Head of caudate nucleus (tissue), 42 donors: ENCODE measurements at regions not wholly inside any gene's neighbourhood (a gene's known extent, or its start where the extent isn't known, plus 50 kb on each side); places are given as distances from the start of the nearest gene placed in this dataset.
A peak's percentile ranks its signal among the peaks of the same experiment; 100 is the strongest.

Source experiments
- DNase-seq, 42 donors: peaks; one replicate each; pipeline versions ENCODE4 v3.0.0 to v3.0.0-alpha.2; 2020 to 2021; ENCODE audit warnings: mixed read lengths in 7 of 42
- intact Hi-C: fragments of 100-400 bp; cut with DNase I; formaldehyde crosslinking; loops from one replicate; pipeline ENCODE4 v1.15.0; 2022

- peak in 1 of 42 donors; percentile 26 for DNase-seq
- intact Hi-C loops, result no loop called here
These were observed 2272.0 kb downstream of the PCDH9 start for GRCh38 chr13:64958106-64958505.

GRCh38 chr13:64938660-64939059, 2291.5 kb downstream of the PCDH9 start:
- intact Hi-C loops, result no loop called here
- no peak for DNase-seq

- no peak for DNase-seq
These were observed 2292.8 kb downstream of the PCDH9 start for GRCh38 chr13:64937302-64937701.

GRCh38 chr13:64936879-64937278, 2293.3 kb downstream of the PCDH9 start:
- intact Hi-C loops, result no loop called here
- DNase-seq, result no peak

More at GRCh38 chr13:64937302-64937701, 2292.8 kb downstream of the PCDH9 start:
- intact Hi-C loops, result no loop called here

GRCh38 chr13:64935441-64935840, 2294.7 kb downstream of the PCDH9 start:
- intact Hi-C loops, result no loop called here
- DNase-seq, result no peak

- DNase-seq, result no peak
- intact Hi-C loops, result no loop called here
These were observed 2295.4 kb downstream of the PCDH9 start for GRCh38 chr13:64934569-64935362.

- intact Hi-C loops, result no loop called here
- no peak for DNase-seq
These were observed 2299.5 kb downstream of the PCDH9 start for GRCh38 chr13:64930636-64931035.

- DNase-seq, result no peak
- intact Hi-C loops, result no loop called here
These were observed 2301.2 kb downstream of the PCDH9 start for GRCh38 chr13:64928696-64929499.

- no peak for DNase-seq
- intact Hi-C loops, result no loop called here
These were observed 2304.4 kb downstream of the PCDH9 start for GRCh38 chr13:64925727-64926126.

- no peak for DNase-seq
- intact Hi-C loops, result no loop called here
These were observed 2304.9 kb downstream of the PCDH9 start for GRCh38 chr13:64925284-64925683.

GRCh38 chr13:64924401-64924800, 2305.7 kb downstream of the PCDH9 start:
- intact Hi-C loops, result no loop called here
- no peak for DNase-seq

- intact Hi-C loops, result no loop called here
- no peak for DNase-seq
These were observed 2312.6 kb downstream of the PCDH9 start for GRCh38 chr13:64917566-64917965.

GRCh38 chr13:64912141-64912540, 2318.0 kb downstream of the PCDH9 start:
- intact Hi-C loops, result no loop called here
- no peak for DNase-seq

- intact Hi-C loops, result no loop called here
- peak in 1 of 42 donors; percentile 4 for DNase-seq
These were observed 2320.0 kb downstream of the PCDH9 start for GRCh38 chr13:64910096-64910495.

- DNase-seq, result no peak
- intact Hi-C loops, result no loop called here
These were observed 2321.0 kb downstream of the PCDH9 start for GRCh38 chr13:64909184-64909583.

- DNase-seq, result no peak
- intact Hi-C loops, result no loop called here
These were observed 2330.1 kb downstream of the PCDH9 start for GRCh38 chr13:64900039-64900438.

- DNase-seq, result no peak
- intact Hi-C loops, result no loop called here
These were observed 2345.2 kb downstream of the PCDH9 start for GRCh38 chr13:64884976-64885375.

GRCh38 chr13:64877176-64877575, 2353.0 kb downstream of the PCDH9 start:
- intact Hi-C loops, result no loop called here
- DNase-seq, result peak in 13 of 42 donors; percentile 1 to 55 (median 13)

GRCh38 chr13:64871742-64872141, 2358.4 kb downstream of the PCDH9 start:
- intact Hi-C loops, result no loop called here
- DNase-seq, result no peak

GRCh38 chr13:64869539-64869938, 2360.6 kb downstream of the PCDH9 start:
- DNase-seq, result no peak
- intact Hi-C loops, result no loop called here
